ENCODE measurements at regions not wholly inside any gene's neighbourhood (a gene's known extent, or its start where the extent isn't known, plus 50 kb on each side); places are given as distances from the start of the nearest gene placed in this dataset.
"Not testable (repeated sequence)": the region's sequence is repeated elsewhere in the genome, so short reads cannot be mapped to it uniquely, and the experiment has no call there.

GRCh38 chr1:119254067-119254720 is 113.7 kb upstream of the WARS2 start:
- no peak for DNase-seq

- not testable (repeated sequence) for DNase-seq
Measured at GRCh38 chr1:119256089-119256488, 112.5 kb upstream of the HAO2 start.

GRCh38 chr1:119260506-119260905 is 108.1 kb upstream of the HAO2 start:
- no peak for DNase-seq

GRCh38 chr1:119266386-119266785 is 102.2 kb upstream of the HAO2 start:
- DNase-seq = no peak

- DNase-seq = no peak
Measured at GRCh38 chr1:119266858-119267257, 101.7 kb upstream of the HAO2 start.

GRCh38 chr1:119267288-119267687 is 101.3 kb upstream of the HAO2 start:
- not testable (repeated sequence) for DNase-seq

- no peak for DNase-seq
Measured at GRCh38 chr1:119268879-119269278, 99.7 kb upstream of the HAO2 start.

GRCh38 chr1:119275145-119276134 is 93.1 kb upstream of the HAO2 start:
- DNase-seq = peak; percentile 74

GRCh38 chr1:119276558-119276957 is 92.0 kb upstream of the HAO2 start:
- DNase-seq = no peak

GRCh38 chr1:119279456-119280381 is 88.9 kb upstream of the HAO2 start:
- peak; percentile 57 for DNase-seq

GRCh38 chr1:119285482-119285881 is 83.1 kb upstream of the HAO2 start:
- DNase-seq = no peak

- DNase-seq = peak; percentile 57
Measured at GRCh38 chr1:119286587-119287181, 81.9 kb upstream of the HAO2 start.

GRCh38 chr1:119288751-119289150 is 79.8 kb upstream of the HAO2 start:
- DNase-seq = no peak

- DNase-seq = no peak
Measured at GRCh38 chr1:119290297-119290696, 78.3 kb upstream of the HAO2 start.

- DNase-seq = no peak
Measured at GRCh38 chr1:119291611-119292206, 76.9 kb upstream of the HAO2 start.

GRCh38 chr1:119293797-119294196 is 74.8 kb upstream of the HAO2 start:
- DNase-seq = no peak

- DNase-seq = no peak
Measured at GRCh38 chr1:119294199-119294598, 74.4 kb upstream of the HAO2 start.

- no peak for DNase-seq
Measured at GRCh38 chr1:119294722-119295121, 73.9 kb upstream of the HAO2 start.

GRCh38 chr1:119298687-119299303 is 69.8 kb upstream of the HAO2 start:
- no peak for DNase-seq

- DNase-seq = no peak
Measured at GRCh38 chr1:119302011-119302410, 66.6 kb upstream of the HAO2 start.

- DNase-seq = no peak
Measured at GRCh38 chr1:119308130-119308700, 60.4 kb upstream of the HAO2 start.

All from eye (tissue), 1 donor.